HCT116 (cell line): ENCODE measurements at regions not wholly inside any gene's neighbourhood (a gene's known extent, or its start where the extent isn't known, plus 50 kb on each side); places are given as distances from the start of the nearest gene placed in this dataset.

ENCODE experiments used
- ATAC-seq: fragments of 200-7000 bp; cut with Tn5 transposase; 2 replicates; pipeline ENCODE4 v1.9.1; 2020; ENCODE audit warnings: mild to moderate bottlenecking, moderate library complexity
- BruUV-seq: library from RNA; stranded (reverse); fragments of 400-500 nt; replicated peaks from 2 replicates; lab custom pipeline; 2021; lab: Mats Ljungman, UMichigan
- CTCF ChIA-PET: fragments of 300-600 bp; sonication (Branson Sonifier 250); formaldehyde crosslinking; loops from one replicate; lab custom pipeline; 2021; ENCODE audit warnings: antibody characterized with exemption; lab: Charles Lee
- POLR2A ChIA-PET: fragments of 300-600, 350-600 bp; sonication (Branson Sonifier 250); formaldehyde crosslinking; loops from one replicate; lab custom pipeline; 2021; ENCODE audit warnings: antibody characterized with exemption; lab: Charles Lee
- RAD21 ChIA-PET, 2 experiments: fragments of 300-600 bp; sonication (Branson Sonifier 250); formaldehyde crosslinking; loops; one replicate each; lab custom pipeline; 2023; ENCODE audit warnings: low total read pairs in 2 of 2; ENCODE audit not compliant: uncharacterized antibody in 2 of 2, unreplicated experiment in 2 of 2, low non-redundant PET in 1 of 2; lab: Charles Lee
- DNase-seq: peaks from one replicate; pipeline ENCODE4 v3.0.0-alpha.2; 2010; ENCODE audit warnings: low read depth, low spot score
- H2AFZ ChIP-seq: fragments of 200-600 bp; shearing (Covaris generic), sonication (generic); 2 replicates; pipeline ENCODE4 v1.6.1; 2017; ENCODE audit warnings: low read depth, mixed run types, mixed read lengths, antibody characterized with exemption, low read length; ENCODE audit not compliant: poor library complexity, severe bottlenecking
- H3K27ac ChIP-seq: 2 replicates; pipeline ENCODE4 v1.5.1; 2012; ENCODE audit warnings: low read depth, low read length
- H3K27me3 ChIP-seq: fragments of 200-600 bp; sonication (generic); 2 replicates; pipeline ENCODE4 v1.6.1; 2016; ENCODE audit warnings: mixed run types, low read length, mixed read lengths; ENCODE audit not compliant: insufficient read depth
- H3K36me3 ChIP-seq, 2 experiments: fragments of 200-500 bp in 1 of 2; fragments of 200-600 bp in 1 of 2; sonication (Bioruptor generic) in 1 of 2; sonication (generic) in 1 of 2; 2 replicates each; pipeline versions ENCODE4 v1.5.1 to v1.6.1; 2014 to 2016; ENCODE audit warnings: low read length in 2 of 2, inconsistent platforms in 1 of 2, mixed read lengths in 1 of 2, mixed run types in 1 of 2; ENCODE audit not compliant: insufficient read depth in 2 of 2, control insufficient read depth in 1 of 2
- H3K4me1 ChIP-seq, 2 experiments: fragments of 200-600 bp in 1 of 2; sonication (generic) in 1 of 2; 2 replicates each; pipeline versions ENCODE4 v1.5.1 to v1.6.1; 2012 to 2017; ENCODE audit warnings: low read length in 2 of 2, inconsistent platforms in 1 of 2, mild to moderate bottlenecking in 1 of 2, mixed read lengths in 1 of 2, mixed run types in 1 of 2, moderate library complexity in 1 of 2; ENCODE audit not compliant: insufficient read depth in 2 of 2, control insufficient read depth in 1 of 2
- H3K4me2 ChIP-seq: fragments of 200-600 bp; sonication (generic); 2 replicates; pipeline ENCODE4 v1.6.1; 2017; ENCODE audit warnings: mixed run types, low read length, mixed read lengths
- H3K4me3 ChIP-seq, 2 experiments: fragments of 200-600 bp in 1 of 2; sonication (generic) in 1 of 2; replicated peaks in 1 of 2; 2 replicates each; pipeline ENCODE4 v1.5.1; 2011 to 2016; ENCODE audit warnings: low read length in 2 of 2, control low read depth in 1 of 2, low read depth in 1 of 2, mild to moderate bottlenecking in 1 of 2, mixed read lengths in 1 of 2, mixed run types in 1 of 2
- H3K79me2 ChIP-seq: fragments of 200-600 bp; sonication (generic); 2 replicates; pipeline ENCODE4 v1.6.1; 2017; ENCODE audit warnings: mild to moderate bottlenecking, mixed run types, low read length, moderate library complexity, mixed read lengths; ENCODE audit not compliant: insufficient read depth
- H3K9ac ChIP-seq: fragments of 200-600 bp; sonication (generic); 2 replicates; pipeline ENCODE4 v1.6.1; 2016; ENCODE audit warnings: low read length, mixed read lengths
- H3K9me2 ChIP-seq: fragments of 200-600 bp; sonication (generic), shearing (Covaris generic); 2 replicates; pipeline ENCODE4 v1.6.1; 2017; ENCODE audit warnings: mixed run types, mild to moderate bottlenecking, moderate library complexity; ENCODE audit not compliant: insufficient read depth
- H3K9me3 ChIP-seq, 2 experiments: fragments of 200-500 bp in 1 of 2; fragments of 200-600 bp in 1 of 2; sonication (Bioruptor generic) in 1 of 2; sonication (generic) in 1 of 2; 2 replicates each; pipeline ENCODE4 v1.6.1; 2014 to 2017; ENCODE audit warnings: low read length in 2 of 2, mixed read lengths in 2 of 2, inconsistent platforms in 1 of 2, low read depth in 1 of 2, mild to moderate bottlenecking in 1 of 2, mixed run types in 1 of 2, moderate library complexity in 1 of 2; ENCODE audit not compliant: control insufficient read depth in 1 of 2, insufficient read depth in 1 of 2
- H4K20me1 ChIP-seq: fragments of 200-600 bp; sonication (generic), shearing (Covaris generic); 2 replicates; pipeline ENCODE4 v1.6.1; 2017; ENCODE audit warnings: mixed run types, mild to moderate bottlenecking, moderate library complexity; ENCODE audit not compliant: insufficient read depth
- ATF3 ChIP-seq: IDR thresholded peaks from 2 replicates; pipeline ENCODE4 v1.6.1; 2012
- CBX3 ChIP-seq: IDR thresholded peaks from 2 replicates; pipeline ENCODE4 v1.6.1; 2012; ENCODE audit warnings: low read depth
- CEBPB ChIP-seq: IDR thresholded peaks from 2 replicates; pipeline ENCODE4 v1.6.1; 2012; ENCODE audit warnings: low read depth
- CTCF ChIP-seq, 3 experiments: fragments of 200-600 bp in 1 of 3; sonication (generic) in 1 of 3; IDR thresholded peaks in 2 of 3; conservative IDR thresholded peaks in 1 of 3; 2 replicates each; pipeline ENCODE4 v1.5.1; 2012 to 2017; ENCODE audit warnings: low read depth in 2 of 3, low read length in 2 of 3, antibody characterized with exemption in 1 of 3, borderline replicate concordance in 1 of 3, control low read depth in 1 of 3, mild to moderate bottlenecking in 1 of 3, mixed read lengths in 1 of 3, mixed run types in 1 of 3, moderate library complexity in 1 of 3; ENCODE audit not compliant: insufficient read depth in 1 of 3
- EGR1 ChIP-seq: IDR thresholded peaks from 2 replicates; pipeline ENCODE4 v1.6.1; 2012; ENCODE audit warnings: low read depth
- ELF1 ChIP-seq: IDR thresholded peaks from 2 replicates; pipeline ENCODE4 v1.6.1; 2012; ENCODE audit warnings: low read depth, borderline replicate concordance
- EZH2 ChIP-seq: fragments of 200-600 bp; sonication (generic); IDR thresholded peaks from 2 replicates; pipeline ENCODE4 v1.6.1; 2017; ENCODE audit warnings: antibody characterized with exemption, mixed run types
- EZH2phosphoT487 ChIP-seq: fragments of 200-600 bp; IDR thresholded peaks from 2 replicates; pipeline ENCODE4 v1.6.1; 2018; ENCODE audit warnings: antibody characterized with exemption, borderline replicate concordance
- JUND ChIP-seq: IDR thresholded peaks from 2 replicates; pipeline ENCODE4 v1.6.1; 2012
- MAX ChIP-seq: IDR thresholded peaks from 2 replicates; pipeline ENCODE4 v1.6.1; 2012
- POLR2A ChIP-seq: IDR thresholded peaks from 2 replicates; pipeline ENCODE4 v1.7.0; 2011; ENCODE audit warnings: borderline replicate concordance; ENCODE audit not compliant: insufficient read depth, insufficient read length; ENCODE audit errors: extremely low read depth
- POLR2AphosphoS5 ChIP-seq: IDR thresholded peaks from 2 replicates; pipeline ENCODE4 v1.6.1; 2011; ENCODE audit warnings: mild to moderate bottlenecking, low read depth, low read length, moderate library complexity
- RAD21 ChIP-seq: IDR thresholded peaks from 2 replicates; pipeline ENCODE4 v1.6.1; 2012; ENCODE audit warnings: low read depth, mild to moderate bottlenecking
- SRF ChIP-seq: IDR thresholded peaks from 2 replicates; pipeline ENCODE4 v1.6.1; 2012; ENCODE audit warnings: low read depth
- YY1 ChIP-seq: IDR thresholded peaks from 2 replicates; pipeline ENCODE4 v1.6.1; 2011; ENCODE audit warnings: low read length, low read depth, moderate library complexity, mild to moderate bottlenecking; ENCODE audit not compliant: insufficient replicate concordance; ENCODE audit errors: extremely low read depth
- ZBTB33 ChIP-seq: IDR thresholded peaks from 2 replicates; pipeline ENCODE4 v1.6.1; 2011; ENCODE audit warnings: mild to moderate bottlenecking, low read length, moderate library complexity; ENCODE audit not compliant: insufficient replicate concordance; ENCODE audit errors: extremely low read depth
- ZFX ChIP-seq: fragments of 450-650 bp; IDR thresholded peaks from 2 replicates; pipeline ENCODE4 v1.6.1; 2017
- ZNF274 ChIP-seq: fragments of 200-500 bp; sonication (Bioruptor generic); IDR thresholded peaks from 2 replicates; pipeline ENCODE4 v1.6.1; 2014; ENCODE audit warnings: mild to moderate bottlenecking, low read depth, low read length, inconsistent platforms
- intact Hi-C: fragments of 100-400 bp; cut with micrococcal nuclease; formaldehyde crosslinking; loops from 2 replicates; pipeline ENCODE4 v1.10.0; 2022

GRCh38 chr5:53790026-53790425, 229.6 kb downstream of the NDUFS4 start:
- H3K36me3 ChIP-seq: no peaks in the 10 kb centered on the region
- no peaks in the 10 kb centered on the region for H3K27me3 ChIP-seq
- no peaks in the 10 kb centered on the region for H4K20me1 ChIP-seq
- H3K4me3 ChIP-seq: no peak overlapping the region
- POLR2A ChIA-PET: no interaction called here
- CTCF ChIA-PET: no interaction called here
- no peaks in the 10 kb centered on the region for H3K79me2 ChIP-seq
- no peaks in the 10 kb centered on the region for H3K9me3 ChIP-seq
- H3K4me1 ChIP-seq: no peaks in the 10 kb centered on the region
- no TSS peak for BruUV-seq
- no peaks in the 10 kb centered on the region for H3K9me2 ChIP-seq
- intact Hi-C loops: no loop called here
- ATAC-seq (no peak), DNase-seq (no peak)
- H2AFZ ChIP-seq: no peak overlapping the region
- no peak overlapping the region for H3K27ac ChIP-seq
- H3K9ac ChIP-seq: no peak overlapping the region
- RAD21 ChIA-PET: no interaction called here
- no peak for TF ChIP-seq SRF
- no peak for TF ChIP-seq POLR2AphosphoS5
- TF ChIP-seq EZH2phosphoT487: no peak
- no peak for TF ChIP-seq ZFX
- no peak for TF ChIP-seq EGR1
- no peak for TF ChIP-seq CTCF (IDR thresholded peaks at IDR 0.05 in 2 of 3, conservative IDR thresholded peaks at IDR 0.05 in 1 of 3; ENCODE audit: borderline replicate concordance in 1 of 3, insufficient read depth in 1 of 3, low read depth in 2 of 3, low read length in 2 of 3)
- TF ChIP-seq ZNF274: no peak
- TF ChIP-seq ATF3: no peak
- no peak for TF ChIP-seq YY1
- TF ChIP-seq EZH2: no peak
- TF ChIP-seq CEBPB: no peak
- no peak for TF ChIP-seq POLR2A
- TF ChIP-seq ZBTB33: no peak
- no peak for TF ChIP-seq MAX
- TF ChIP-seq ELF1: no peak
- no peak for TF ChIP-seq RAD21
- TF ChIP-seq JUND: no peak
- no peak for TF ChIP-seq CBX3
- no peak overlapping the region for H3K4me2 ChIP-seq
